HG02763 (cell line): ENCODE measurements at regions not wholly inside any gene's neighbourhood (a gene's known extent, or its start where the extent isn't known, plus 50 kb on each side); places are given as distances from the start of the nearest gene placed in this dataset.

Experiments used
- ATAC-seq: cut with Tn5 transposase; IDR thresholded peaks from one replicate; pipeline ENCODE4 v1.9.1; 2021; ENCODE audit warnings: mild to moderate bottlenecking, moderate library complexity; ENCODE audit not compliant: unreplicated experiment

GRCh38 chr6:44558832-44559251 is 171.3 kb downstream of the CDC5L start:
- no peak for ATAC-seq

- no peak for ATAC-seq
Observed at GRCh38 chr6:44559486-44560270, 172.2 kb downstream of the CDC5L start.

DNA sequence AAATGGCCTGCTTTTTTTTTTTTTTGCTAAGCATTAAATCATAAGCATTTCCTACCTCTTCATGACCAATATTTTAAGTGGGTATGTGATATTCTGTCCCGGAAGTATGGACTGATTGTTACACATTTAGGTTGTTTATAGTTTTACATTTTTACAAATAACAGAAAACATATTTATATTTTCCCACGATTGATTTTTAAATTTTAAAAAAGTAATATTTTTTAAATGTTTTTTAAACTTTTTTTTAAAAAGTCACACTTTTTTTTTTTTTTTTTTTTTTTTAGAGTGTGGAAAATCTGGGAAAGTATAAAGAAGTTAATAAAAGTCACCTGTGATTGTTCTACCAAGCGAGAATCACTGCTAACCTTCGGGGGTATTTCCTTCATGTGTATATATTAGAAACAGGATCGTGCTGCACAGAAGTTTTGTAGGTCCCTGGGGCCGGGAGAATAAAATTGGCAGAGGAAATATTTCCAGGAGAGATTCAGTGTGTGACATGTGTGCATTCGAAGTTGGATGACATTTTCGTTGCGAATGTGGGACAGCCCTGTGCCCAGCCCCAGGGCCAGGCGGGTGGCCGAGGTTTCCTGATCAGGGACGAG is 173.1 kb downstream of the CDC5L start:
- ATAC-seq: no peak

DNA sequence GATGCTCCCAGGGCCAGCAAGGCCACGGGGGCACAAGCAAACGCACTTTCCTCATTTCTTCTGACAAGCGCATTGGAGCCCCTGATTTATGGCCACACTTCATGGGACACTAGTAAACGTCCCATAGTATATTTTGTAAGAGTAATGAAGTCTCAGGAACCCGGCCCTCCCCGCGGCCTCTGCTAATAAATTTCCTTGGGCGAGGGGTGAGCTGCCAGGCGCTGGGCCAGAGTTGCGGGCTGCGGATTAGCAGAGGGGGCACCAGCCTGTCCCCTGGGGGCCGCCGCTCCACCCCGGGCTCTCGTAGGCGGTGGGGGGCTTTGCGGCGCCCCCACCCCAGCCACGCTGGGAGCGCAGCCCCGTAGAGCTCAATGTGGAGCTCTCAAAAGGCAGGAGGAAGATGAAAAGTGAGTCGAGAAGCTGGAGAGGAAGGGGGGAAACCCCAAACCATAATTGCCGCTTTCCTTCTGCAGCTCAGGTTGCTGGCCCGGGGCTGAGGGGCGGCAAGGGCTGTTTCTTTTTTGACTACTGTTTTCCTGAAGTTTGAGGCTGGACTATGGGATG is 173.6 kb downstream of the CDC5L start:
- ATAC-seq: no peak

DNA sequence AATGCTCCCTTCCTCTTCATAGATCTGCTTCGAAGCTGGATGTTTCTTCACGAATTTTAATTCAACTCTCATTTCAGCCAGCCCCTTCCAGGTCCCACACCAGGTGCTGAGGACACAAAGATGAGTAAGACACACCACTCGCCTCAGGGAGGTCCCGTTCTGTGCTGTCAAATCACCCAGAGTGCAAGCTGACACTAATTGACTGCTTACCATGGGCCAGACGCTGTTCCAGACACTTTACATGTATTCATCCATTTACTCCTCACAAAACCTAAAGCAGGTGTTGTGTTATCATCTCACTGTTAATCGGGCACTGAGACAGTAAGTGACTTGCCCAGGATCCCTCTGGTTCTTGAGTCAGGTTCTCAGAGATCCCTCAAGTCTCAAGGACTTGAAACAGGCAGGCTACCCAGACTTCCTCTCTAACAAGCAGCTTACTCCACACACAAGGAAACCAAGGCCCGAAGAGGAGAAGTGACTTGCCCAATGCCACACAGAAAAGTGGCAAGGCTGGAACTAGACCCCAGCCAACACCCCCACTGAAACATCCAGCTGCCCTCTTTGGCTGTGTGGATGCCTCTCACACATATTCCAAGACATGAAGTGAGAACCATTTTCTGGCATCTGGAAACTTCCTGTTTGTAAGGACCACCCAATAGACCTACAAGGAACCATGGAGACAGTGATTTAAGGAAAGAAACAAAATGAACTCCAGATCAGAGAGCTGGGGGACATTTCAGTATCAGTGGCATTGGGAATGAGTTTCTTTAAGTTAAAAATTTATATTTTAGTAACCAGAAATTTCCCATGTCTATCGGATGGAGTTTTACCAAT is 174.5 kb downstream of the CDC5L start:
- no peak for ATAC-seq

DNA sequence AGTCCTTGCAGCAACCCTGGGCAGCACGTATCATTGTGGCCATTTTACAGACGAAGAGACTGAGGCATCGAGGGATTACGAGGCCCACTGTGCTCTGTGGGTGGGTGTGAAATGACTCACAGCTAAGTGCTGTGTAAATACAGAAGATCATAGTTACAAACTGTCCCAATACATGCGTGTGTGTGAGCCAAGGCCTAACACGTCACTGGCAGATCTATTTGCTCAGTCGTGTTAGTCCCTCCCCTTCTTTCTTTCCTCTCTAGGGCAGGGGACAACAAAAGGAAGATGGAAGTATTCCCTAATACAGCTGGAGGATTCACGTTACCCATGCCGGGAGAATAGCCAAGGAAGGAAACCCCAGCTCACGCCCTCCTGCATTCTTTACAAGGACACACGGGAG is 175.9 kb downstream of the CDC5L start:
- ATAC-seq: no peak

DNA sequence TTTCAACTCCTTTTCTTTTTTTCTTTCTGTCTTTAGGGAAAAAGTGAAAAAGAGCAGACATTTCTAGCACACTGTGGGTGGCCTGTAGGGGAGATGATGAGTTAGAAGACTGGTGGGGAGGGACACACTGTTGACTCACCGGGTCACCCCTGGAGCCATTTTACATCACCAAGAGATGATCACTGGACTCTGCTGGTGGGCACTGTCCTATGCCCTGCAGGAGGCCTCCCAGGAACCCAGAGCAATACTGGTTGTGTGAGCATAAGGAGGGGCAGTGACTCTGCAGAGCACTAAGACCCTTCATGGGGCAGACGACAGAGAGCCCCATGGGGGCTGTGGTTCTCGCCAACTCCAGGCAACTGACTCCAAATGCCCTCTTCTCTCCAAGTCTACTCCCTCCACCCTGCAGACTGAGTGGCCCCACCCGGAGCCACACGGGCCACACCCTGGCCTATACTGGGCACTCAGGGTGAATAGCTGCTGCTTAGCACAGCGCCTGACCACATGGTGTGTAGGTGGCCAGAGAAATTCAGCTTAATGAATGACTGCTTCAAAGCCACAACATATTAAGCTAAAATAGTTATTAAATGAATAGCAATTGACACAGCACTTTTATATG is 177.5 kb downstream of the CDC5L start:
- no peak for ATAC-seq

- ATAC-seq: no peak
Observed at GRCh38 chr6:44567406-44567805, 179.9 kb downstream of the CDC5L start.

- ATAC-seq: no peak
Observed at GRCh38 chr6:44569131-44569530, 181.6 kb downstream of the CDC5L start.

GRCh38 chr6:44569931-44570385 is 182.5 kb downstream of the CDC5L start:
- no peak for ATAC-seq

GRCh38 chr6:44571510-44571909 is 184.0 kb downstream of the CDC5L start:
- no peak for ATAC-seq

- ATAC-seq: no peak
Observed at GRCh38 chr6:44572346-44572745, 184.8 kb downstream of the CDC5L start.

DNA sequence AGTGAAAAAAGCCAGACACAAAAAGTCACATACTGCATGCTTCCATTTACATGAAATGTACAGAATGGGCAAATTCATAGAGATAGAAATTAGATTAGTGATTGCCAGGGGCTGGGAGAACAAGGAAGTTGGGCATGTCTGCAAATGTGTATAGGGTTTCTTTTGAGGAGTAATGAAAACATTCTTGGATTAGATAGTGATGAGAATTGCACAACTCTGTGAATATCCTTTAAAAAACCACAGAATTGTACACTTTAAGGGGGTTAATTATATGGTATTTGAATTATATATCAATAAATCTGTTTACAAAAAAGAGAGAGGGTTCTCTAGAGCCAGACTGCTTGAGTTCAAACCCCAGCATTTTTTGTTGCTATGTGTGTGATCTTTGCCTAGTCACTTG is 188.1 kb downstream of the CDC5L start:
- no peak for ATAC-seq

GRCh38 chr6:44576132-44576631 is 188.7 kb downstream of the CDC5L start:
- ATAC-seq: no peak

- no peak for ATAC-seq
Observed at GRCh38 chr6:44580901-44581300, 193.4 kb downstream of the CDC5L start.

DNA sequence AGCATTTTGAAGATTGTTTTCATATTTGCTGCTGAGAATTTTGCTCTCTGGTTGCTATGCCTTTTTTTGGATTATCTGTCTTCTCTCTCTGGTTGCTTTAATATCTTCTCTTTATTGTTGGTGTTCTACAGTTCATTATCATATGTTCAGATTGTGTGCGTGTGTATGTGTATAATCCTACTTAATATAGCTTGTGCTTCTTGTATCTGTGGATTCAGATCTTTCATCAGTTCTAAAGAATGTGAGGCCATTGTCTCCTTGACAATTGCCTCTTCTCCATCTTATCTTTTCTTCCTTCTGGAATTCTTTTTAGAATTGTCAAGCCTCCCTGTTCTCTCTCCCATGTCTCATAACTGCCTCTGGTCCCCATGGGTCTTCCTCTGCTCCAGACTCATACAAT is 195.4 kb downstream of the CDC5L start:
- no peak for ATAC-seq

GRCh38 chr6:44590471-44590870 is 203.0 kb downstream of the CDC5L start:
- ATAC-seq: no peak

DNA sequence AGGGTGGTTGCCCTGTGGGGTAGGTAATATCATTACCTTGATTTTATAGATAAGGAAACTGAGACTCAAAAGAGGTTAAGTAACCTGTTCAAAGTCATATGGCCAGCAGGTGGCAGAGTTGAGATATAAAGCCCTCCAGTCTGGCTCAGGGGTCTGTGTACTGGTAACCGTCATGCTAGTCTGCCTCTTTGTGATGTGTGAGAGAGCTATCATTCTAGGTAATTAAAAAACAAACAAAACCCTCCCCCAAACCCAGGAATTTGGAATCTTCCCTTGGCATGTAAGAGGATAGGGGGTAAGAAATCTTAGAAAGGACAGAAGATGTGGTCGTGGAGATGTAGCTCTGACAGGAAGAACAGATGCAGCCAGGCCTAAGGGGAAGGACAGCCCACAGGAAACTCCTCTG is 206.0 kb downstream of the CDC5L start:
- ATAC-seq: no peak

- ATAC-seq: no peak
Observed at GRCh38 chr6:44594481-44594880, 207.0 kb downstream of the CDC5L start.

- ATAC-seq: no peak
Observed at GRCh38 chr6:44598679-44599078, 211.2 kb downstream of the CDC5L start.

DNA sequence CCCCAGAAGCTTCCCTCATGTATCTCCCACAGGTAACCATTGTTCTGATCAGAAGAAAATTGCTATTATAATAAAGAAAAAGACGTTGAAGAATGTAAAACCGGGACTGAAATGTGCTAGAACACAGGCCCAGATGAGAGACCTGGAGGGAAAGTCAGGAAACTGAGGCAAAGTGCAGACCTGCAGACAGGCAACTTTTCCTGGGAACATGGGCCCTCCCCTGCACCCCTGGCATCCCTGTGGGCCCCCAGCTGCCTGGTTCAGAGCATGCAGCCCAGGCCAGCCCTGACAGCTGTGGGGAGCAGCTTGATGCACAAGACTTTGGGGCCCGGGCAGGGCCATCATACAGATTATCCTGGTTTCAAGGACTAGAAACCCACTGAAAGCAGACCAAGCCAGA is 212.2 kb downstream of the CDC5L start:
- no peak for ATAC-seq
